ENCODE measurements at regions not wholly inside any gene's neighbourhood (a gene's known extent, or its start where the extent isn't known, plus 50 kb on each side); places are given as distances from the start of the nearest gene placed in this dataset.

DNA sequence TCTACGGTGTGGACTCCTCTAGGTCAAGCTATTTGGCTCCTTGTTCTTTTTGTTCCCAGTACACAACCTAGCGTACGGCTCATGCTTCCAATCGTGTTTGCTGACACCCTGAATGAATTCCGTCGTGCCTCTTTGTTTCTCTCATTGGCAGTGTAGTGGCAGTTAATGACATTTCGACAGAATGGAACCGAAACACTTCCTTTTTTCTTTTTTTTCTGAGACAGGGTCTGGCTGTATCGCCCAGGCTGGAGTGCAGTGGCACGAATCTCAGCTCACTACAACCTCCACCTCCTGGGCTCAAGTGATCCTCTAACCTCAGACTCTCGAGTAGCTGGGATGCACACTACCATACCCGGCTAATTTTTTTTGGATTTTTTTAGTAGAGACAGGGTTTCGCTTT, 113.3 kb upstream of the ATP6AP2 start:
- Histone ChIP-seq H3K4me1 (ENCODE audit: control insufficient read depth in 1 of 2, insufficient read depth in 2 of 2, low read depth in 1 of 2, low read length in 1 of 2) (peaks cover 7 to 11% of the 10 kb centered on the region in 2 experiments; a peak in 2 of 4 replicates), H3K4me3 (ENCODE audit: low read depth in 2 of 2, low read length in 1 of 2) (no peak overlapping the region), H3K4me2 (peak overlapping the region; percentile 11; the same call in 1 of the 2 replicates), H3K36me3 (replicated peaks in 1 of 2; ENCODE audit: control insufficient read depth in 1 of 2, insufficient read depth in 2 of 2, low read length in 1 of 2) (no peaks in the 10 kb centered on the region), H3F3A (replicated peaks; ENCODE audit: insufficient read depth) (no peaks in the 10 kb centered on the region), H3K9me3 (no peaks in the 10 kb centered on the region), H3K9ac (no peak overlapping the region), H3K79me2 (ENCODE audit: insufficient read depth) (no peaks in the 10 kb centered on the region), H3K27me3 (ENCODE audit: insufficient read depth) (peaks cover 19% of the 10 kb centered on the region; the same call in 1 of the 2 replicates), H3K9me2 (no peaks in the 10 kb centered on the region), H4K20me1 (ENCODE audit: insufficient read depth) (no peaks in the 10 kb centered on the region), H3K27ac (ENCODE audit: low read depth in 2 of 2, low read length in 1 of 2) (no peak overlapping the region), H2AFZ (ENCODE audit: low read depth) (no peak overlapping the region)
- ChIA-PET CTCF (interaction anchor here (1.4 to 1.7 kb wide), 3 partner anchors 19 to 88 kb away, joined by 4 to 6 read pairs (median 4); no protein-coding TSS in a partner anchor), POLR2A (interaction anchor here (1.4 kb wide), 1 partner anchor 19 kb away, joined by 3 read pairs; no protein-coding TSS in a partner anchor)
- DNase-seq = no peak
- WGBS (ENCODE audit: low lambda C conversion rate) = 48% methylated on average over 13 of the region's 13 CpGs
- TF ChIP-seq GABPA (IDR thresholded peaks at IDR 0.05; ENCODE audit: low read depth) (no peak), EZH2phosphoT487 (IDR thresholded peaks at IDR 0.05; ENCODE audit: borderline replicate concordance, low read depth) (no peak), MXI1 (IDR thresholded peaks at IDR 0.05; ENCODE audit: low read depth, low read length) (no peak), FOSL2 (IDR thresholded peaks at IDR 0.05; ENCODE audit: borderline replicate concordance, low read depth) (no peak), RAD21 (IDR thresholded peaks at IDR 0.05; ENCODE audit: low read length) (no peak), JUND (IDR thresholded peaks at IDR 0.05) (no peak), NRF1 (IDR thresholded peaks at IDR 0.05; ENCODE audit: low read depth, low read length) (no peak), TEAD4 (IDR thresholded peaks at IDR 0.05; ENCODE audit: borderline replicate concordance, insufficient read depth) (no peak), TCF12 (IDR thresholded peaks at IDR 0.05) (no peak), EP300 (IDR thresholded peaks at IDR 0.05; ENCODE audit: borderline replicate concordance in 1 of 2, low read depth in 1 of 2, low read length in 1 of 2) (no peak)
- TF ChIP-seq, protein P1, sequence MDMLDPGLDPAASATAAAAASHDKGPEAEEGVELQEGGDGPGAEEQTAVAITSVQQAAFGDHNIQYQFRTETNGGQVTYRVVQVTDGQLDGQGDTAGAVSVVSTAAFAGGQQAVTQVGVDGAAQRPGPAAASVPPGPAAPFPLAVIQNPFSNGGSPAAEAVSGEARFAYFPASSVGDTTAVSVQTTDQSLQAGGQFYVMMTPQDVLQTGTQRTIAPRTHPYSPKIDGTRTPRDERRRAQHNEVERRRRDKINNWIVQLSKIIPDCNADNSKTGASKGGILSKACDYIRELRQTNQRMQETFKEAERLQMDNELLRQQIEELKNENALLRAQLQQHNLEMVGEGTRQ (IDR thresholded peaks at IDR 0.05; ENCODE audit: borderline replicate concordance, low read depth, low read length) = no peak
- TF ChIP-seq, protein P2, sequence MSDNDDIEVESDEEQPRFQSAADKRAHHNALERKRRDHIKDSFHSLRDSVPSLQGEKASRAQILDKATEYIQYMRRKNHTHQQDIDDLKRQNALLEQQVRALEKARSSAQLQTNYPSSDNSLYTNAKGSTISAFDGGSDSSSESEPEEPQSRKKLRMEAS (IDR thresholded peaks at IDR 0.05; ENCODE audit: low read depth) = no peak
- TF ChIP-seq, protein P3, sequence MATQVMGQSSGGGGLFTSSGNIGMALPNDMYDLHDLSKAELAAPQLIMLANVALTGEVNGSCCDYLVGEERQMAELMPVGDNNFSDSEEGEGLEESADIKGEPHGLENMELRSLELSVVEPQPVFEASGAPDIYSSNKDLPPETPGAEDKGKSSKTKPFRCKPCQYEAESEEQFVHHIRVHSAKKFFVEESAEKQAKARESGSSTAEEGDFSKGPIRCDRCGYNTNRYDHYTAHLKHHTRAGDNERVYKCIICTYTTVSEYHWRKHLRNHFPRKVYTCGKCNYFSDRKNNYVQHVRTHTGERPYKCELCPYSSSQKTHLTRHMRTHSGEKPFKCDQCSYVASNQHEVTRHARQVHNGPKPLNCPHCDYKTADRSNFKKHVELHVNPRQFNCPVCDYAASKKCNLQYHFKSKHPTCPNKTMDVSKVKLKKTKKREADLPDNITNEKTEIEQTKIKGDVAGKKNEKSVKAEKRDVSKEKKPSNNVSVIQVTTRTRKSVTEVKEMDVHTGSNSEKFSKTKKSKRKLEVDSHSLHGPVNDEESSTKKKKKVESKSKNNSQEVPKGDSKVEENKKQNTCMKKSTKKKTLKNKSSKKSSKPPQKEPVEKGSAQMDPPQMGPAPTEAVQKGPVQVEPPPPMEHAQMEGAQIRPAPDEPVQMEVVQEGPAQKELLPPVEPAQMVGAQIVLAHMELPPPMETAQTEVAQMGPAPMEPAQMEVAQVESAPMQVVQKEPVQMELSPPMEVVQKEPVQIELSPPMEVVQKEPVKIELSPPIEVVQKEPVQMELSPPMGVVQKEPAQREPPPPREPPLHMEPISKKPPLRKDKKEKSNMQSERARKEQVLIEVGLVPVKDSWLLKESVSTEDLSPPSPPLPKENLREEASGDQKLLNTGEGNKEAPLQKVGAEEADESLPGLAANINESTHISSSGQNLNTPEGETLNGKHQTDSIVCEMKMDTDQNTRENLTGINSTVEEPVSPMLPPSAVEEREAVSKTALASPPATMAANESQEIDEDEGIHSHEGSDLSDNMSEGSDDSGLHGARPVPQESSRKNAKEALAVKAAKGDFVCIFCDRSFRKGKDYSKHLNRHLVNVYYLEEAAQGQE (IDR thresholded peaks at IDR 0.05; ENCODE audit: low read depth, low read length) = no peak
- TF ChIP-seq, protein P4, sequence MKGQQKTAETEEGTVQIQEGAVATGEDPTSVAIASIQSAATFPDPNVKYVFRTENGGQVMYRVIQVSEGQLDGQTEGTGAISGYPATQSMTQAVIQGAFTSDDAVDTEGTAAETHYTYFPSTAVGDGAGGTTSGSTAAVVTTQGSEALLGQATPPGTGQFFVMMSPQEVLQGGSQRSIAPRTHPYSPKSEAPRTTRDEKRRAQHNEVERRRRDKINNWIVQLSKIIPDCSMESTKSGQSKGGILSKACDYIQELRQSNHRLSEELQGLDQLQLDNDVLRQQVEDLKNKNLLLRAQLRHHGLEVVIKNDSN (IDR thresholded peaks at IDR 0.05; ENCODE audit: borderline replicate concordance, low read depth) = no peak
- TF ChIP-seq, protein P5, sequence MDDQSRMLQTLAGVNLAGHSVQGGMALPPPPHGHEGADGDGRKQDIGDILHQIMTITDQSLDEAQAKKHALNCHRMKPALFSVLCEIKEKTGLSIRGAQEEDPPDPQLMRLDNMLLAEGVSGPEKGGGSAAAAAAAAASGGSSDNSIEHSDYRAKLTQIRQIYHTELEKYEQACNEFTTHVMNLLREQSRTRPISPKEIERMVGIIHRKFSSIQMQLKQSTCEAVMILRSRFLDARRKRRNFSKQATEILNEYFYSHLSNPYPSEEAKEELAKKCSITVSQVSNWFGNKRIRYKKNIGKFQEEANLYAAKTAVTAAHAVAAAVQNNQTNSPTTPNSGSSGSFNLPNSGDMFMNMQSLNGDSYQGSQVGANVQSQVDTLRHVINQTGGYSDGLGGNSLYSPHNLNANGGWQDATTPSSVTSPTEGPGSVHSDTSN (IDR thresholded peaks at IDR 0.05) = no peak

Data from SK-N-SH (cell line).